ENCODE measurements at regions not wholly inside any gene's neighbourhood (a gene's known extent, or its start where the extent isn't known, plus 50 kb on each side); places are given as distances from the start of the nearest gene placed in this dataset.

DNA sequence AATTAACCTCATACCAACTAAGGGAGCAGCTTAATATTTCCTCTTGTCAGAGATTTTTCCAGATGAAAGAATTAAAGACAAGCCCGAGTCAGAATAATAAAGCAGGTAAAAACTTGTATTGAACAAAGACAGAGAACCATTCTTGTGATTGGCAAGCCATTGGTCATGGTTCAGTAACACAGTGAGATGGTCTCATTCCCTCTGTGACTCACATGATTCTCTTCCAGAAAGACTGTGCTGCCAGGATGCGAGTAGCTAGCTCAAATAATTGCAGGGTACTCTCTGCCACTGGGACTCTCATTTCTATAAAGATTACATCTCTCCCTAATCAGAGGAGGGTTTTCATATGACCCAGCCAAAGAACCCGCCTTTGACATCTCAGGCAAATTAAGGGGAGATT lies 179.4 kb downstream of the PHLDA1 start:
- Histone ChIP-seq H3K9me2 (ENCODE audit: insufficient read depth) (no peaks in the 10 kb centered on the region), H2AFZ (peak overlapping the region; percentile 69; the same call in 1 of the 2 replicates), H3K36me3 (ENCODE audit: insufficient read depth) (no peaks in the 10 kb centered on the region), H3K27ac (ENCODE audit: low read depth) (no peak overlapping the region), H3K79me2 (replicated peaks; ENCODE audit: insufficient read depth) (no peaks in the 10 kb centered on the region), H3K4me3 (no peak overlapping the region), H3F3A (replicated peaks; ENCODE audit: low read depth) (no peaks in the 10 kb centered on the region), H4K20me1 (replicated peaks; ENCODE audit: insufficient read depth) (no peaks in the 10 kb centered on the region), H3K4me1 (ENCODE audit: insufficient read depth) (0 out of 2 replicates have a peak, but pooled peaks cover 3% of the 10 kb centered on the region), H3K27me3 (ENCODE audit: insufficient read depth) (no peaks in the 10 kb centered on the region), H3K4me2 (no peak overlapping the region)
- H3K9me3 Mint-ChIP-seq = no peaks in the 10 kb centered on the region
- H3K4me3 Mint-ChIP-seq = no peak overlapping the region
- DNase-seq (ENCODE audit: low spot score) = no peak
- H3K4me1 Mint-ChIP-seq = peaks cover 5% of the 10 kb centered on the region
- H3K27ac Mint-ChIP-seq = no peak overlapping the region
- TF ChIP-seq, protein P1, sequence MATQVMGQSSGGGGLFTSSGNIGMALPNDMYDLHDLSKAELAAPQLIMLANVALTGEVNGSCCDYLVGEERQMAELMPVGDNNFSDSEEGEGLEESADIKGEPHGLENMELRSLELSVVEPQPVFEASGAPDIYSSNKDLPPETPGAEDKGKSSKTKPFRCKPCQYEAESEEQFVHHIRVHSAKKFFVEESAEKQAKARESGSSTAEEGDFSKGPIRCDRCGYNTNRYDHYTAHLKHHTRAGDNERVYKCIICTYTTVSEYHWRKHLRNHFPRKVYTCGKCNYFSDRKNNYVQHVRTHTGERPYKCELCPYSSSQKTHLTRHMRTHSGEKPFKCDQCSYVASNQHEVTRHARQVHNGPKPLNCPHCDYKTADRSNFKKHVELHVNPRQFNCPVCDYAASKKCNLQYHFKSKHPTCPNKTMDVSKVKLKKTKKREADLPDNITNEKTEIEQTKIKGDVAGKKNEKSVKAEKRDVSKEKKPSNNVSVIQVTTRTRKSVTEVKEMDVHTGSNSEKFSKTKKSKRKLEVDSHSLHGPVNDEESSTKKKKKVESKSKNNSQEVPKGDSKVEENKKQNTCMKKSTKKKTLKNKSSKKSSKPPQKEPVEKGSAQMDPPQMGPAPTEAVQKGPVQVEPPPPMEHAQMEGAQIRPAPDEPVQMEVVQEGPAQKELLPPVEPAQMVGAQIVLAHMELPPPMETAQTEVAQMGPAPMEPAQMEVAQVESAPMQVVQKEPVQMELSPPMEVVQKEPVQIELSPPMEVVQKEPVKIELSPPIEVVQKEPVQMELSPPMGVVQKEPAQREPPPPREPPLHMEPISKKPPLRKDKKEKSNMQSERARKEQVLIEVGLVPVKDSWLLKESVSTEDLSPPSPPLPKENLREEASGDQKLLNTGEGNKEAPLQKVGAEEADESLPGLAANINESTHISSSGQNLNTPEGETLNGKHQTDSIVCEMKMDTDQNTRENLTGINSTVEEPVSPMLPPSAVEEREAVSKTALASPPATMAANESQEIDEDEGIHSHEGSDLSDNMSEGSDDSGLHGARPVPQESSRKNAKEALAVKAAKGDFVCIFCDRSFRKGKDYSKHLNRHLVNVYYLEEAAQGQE (IDR thresholded peaks at IDR 0.05; ENCODE audit: unreplicated experiment) = no peak
- no peak for TF ChIP-seq JUNB (IDR thresholded peaks at IDR 0.05; ENCODE audit: unreplicated experiment)
- no peak for TF ChIP-seq EZH2phosphoT487 (IDR thresholded peaks at IDR 0.05; ENCODE audit: unreplicated experiment)
- TF ChIP-seq, protein P2, sequence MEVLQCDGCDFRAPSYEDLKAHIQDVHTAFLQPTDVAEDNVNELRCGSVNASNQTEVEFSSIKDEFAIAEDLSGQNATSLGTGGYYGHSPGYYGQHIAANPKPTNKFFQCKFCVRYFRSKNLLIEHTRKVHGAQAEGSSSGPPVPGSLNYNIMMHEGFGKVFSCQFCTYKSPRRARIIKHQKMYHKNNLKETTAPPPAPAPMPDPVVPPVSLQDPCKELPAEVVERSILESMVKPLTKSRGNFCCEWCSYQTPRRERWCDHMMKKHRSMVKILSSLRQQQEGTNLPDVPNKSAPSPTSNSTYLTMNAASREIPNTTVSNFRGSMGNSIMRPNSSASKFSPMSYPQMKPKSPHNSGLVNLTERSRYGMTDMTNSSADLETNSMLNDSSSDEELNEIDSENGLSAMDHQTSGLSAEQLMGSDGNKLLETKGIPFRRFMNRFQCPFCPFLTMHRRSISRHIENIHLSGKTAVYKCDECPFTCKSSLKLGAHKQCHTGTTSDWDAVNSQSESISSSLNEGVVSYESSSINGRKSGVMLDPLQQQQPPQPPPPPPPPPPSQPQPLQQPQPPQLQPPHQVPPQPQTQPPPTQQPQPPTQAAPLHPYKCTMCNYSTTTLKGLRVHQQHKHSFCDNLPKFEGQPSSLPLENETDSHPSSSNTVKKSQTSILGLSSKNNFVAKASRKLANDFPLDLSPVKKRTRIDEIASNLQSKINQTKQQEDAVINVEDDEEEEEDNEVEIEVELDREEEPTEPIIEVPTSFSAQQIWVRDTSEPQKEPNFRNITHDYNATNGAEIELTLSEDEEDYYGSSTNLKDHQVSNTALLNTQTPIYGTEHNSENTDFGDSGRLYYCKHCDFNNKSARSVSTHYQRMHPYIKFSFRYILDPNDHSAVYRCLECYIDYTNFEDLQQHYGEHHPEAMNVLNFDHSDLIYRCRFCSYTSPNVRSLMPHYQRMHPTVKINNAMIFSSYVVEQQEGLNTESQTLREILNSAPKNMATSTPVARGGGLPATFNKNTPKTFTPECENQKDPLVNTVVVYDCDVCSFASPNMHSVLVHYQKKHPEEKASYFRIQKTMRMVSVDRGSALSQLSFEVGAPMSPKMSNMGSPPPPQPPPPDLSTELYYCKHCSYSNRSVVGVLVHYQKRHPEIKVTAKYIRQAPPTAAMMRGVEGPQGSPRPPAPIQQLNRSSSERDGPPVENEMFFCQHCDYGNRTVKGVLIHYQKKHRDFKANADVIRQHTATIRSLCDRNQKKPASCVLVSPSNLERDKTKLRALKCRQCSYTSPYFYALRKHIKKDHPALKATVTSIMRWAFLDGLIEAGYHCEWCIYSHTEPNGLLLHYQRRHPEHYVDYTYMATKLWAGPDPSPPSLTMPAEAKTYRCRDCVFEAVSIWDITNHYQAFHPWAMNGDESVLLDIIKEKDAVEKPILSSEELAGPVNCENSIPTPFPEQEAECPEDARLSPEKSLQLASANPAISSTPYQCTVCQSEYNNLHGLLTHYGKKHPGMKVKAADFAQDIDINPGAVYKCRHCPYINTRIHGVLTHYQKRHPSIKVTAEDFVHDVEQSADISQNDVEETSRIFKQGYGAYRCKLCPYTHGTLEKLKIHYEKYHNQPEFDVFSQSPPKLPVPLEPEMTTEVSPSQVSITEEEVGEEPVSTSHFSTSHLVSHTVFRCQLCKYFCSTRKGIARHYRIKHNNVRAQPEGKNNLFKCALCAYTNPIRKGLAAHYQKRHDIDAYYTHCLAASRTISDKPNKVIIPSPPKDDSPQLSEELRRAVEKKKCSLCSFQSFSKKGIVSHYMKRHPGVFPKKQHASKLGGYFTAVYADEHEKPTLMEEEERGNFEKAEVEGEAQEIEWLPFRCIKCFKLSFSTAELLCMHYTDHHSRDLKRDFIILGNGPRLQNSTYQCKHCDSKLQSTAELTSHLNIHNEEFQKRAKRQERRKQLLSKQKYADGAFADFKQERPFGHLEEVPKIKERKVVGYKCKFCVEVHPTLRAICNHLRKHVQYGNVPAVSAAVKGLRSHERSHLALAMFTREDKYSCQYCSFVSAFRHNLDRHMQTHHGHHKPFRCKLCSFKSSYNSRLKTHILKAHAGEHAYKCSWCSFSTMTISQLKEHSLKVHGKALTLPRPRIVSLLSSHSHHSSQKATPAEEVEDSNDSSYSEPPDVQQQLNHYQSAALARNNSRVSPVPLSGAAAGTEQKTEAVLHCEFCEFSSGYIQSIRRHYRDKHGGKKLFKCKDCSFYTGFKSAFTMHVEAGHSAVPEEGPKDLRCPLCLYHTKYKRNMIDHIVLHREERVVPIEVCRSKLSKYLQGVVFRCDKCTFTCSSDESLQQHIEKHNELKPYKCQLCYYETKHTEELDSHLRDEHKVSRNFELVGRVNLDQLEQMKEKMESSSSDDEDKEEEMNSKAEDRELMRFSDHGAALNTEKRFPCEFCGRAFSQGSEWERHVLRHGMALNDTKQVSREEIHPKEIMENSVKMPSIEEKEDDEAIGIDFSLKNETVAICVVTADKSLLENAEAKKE (CRISPR knock-in tag; IDR thresholded peaks at IDR 0.05) = no peak
- no peak for TF ChIP-seq STAT1 (IDR thresholded peaks at IDR 0.05; ENCODE audit: unreplicated experiment)
- no peak for TF ChIP-seq EZH2 (IDR thresholded peaks at IDR 0.05; ENCODE audit: low read depth, unreplicated experiment)
- TF ChIP-seq, protein P3, sequence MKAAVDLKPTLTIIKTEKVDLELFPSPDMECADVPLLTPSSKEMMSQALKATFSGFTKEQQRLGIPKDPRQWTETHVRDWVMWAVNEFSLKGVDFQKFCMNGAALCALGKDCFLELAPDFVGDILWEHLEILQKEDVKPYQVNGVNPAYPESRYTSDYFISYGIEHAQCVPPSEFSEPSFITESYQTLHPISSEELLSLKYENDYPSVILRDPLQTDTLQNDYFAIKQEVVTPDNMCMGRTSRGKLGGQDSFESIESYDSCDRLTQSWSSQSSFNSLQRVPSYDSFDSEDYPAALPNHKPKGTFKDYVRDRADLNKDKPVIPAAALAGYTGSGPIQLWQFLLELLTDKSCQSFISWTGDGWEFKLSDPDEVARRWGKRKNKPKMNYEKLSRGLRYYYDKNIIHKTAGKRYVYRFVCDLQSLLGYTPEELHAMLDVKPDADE (IDR thresholded peaks at IDR 0.05) = no peak
- no peak for TF ChIP-seq POLR2AphosphoS5 (IDR thresholded peaks at IDR 0.05; ENCODE audit: low read depth)
- no peak for TF ChIP-seq ZNF331 (CRISPR knock-in tag; IDR thresholded peaks at IDR 0.05; ENCODE audit: low read depth)
- no peak for TF ChIP-seq CREB1 (CRISPR knock-in tag; IDR thresholded peaks at IDR 0.05; ENCODE audit: low read depth)
- TF ChIP-seq ZNF114 (CRISPR knock-in tag; IDR thresholded peaks at IDR 0.05) = no peak
- TF ChIP-seq NANOG (IDR thresholded peaks at IDR 0.05; ENCODE audit: borderline replicate concordance) = no peak
- no peaks in the 10 kb centered on the region for H3K36me3 Mint-ChIP-seq (ENCODE audit: low read depth)
- H3K27me3 Mint-ChIP-seq (ENCODE audit: insufficient read depth, low read depth, poor library complexity) = no peaks in the 10 kb centered on the region
- no peak for ATAC-seq

Data from GM23338 (cell line).